OCI-LY3 (cell line): ENCODE measurements at regions not wholly inside any gene's neighbourhood (a gene's known extent, or its start where the extent isn't known, plus 50 kb on each side); places are given as distances from the start of the nearest gene placed in this dataset.
A peak's percentile ranks its signal among the peaks of the same experiment; 100 is the strongest.

Experiments used
- EZH2phosphoT487 ChIP-seq: fragments of 200-600 bp; shearing (Covaris generic); IDR thresholded peaks from 2 replicates; pipeline ENCODE4 v1.6.1; 2018; ENCODE audit warnings: antibody characterized with exemption, mixed run types, low read depth
- TF ChIP-seq, protein P1 (sequence below): fragments of 200-600, 300-600 bp; sonication (generic); IDR thresholded peaks from 2 replicates; pipeline ENCODE4 v1.5.1; 2014; ENCODE audit warnings: antibody characterized with exemption, low read length, low read depth

DNA sequence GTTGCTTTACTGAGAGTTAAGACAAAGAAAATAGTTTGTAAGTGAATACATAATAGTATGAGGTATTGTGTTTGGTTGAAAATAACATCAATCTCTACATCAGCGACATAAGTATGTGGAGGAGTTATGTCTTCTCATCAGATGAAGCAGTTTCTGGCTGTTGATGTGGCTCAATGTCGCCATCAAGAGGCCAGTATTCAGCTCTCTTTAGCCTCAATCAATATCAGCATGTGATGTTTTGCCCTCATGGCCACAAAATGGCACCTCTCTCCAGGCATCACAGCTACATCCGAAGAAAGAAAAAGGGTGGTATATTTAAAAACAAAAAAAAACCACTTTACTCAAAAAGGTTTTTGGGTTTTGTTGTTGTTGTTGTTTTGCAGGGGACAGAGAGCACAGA is 302.3 kb upstream of the TMEM132C start:
- no peak for TF ChIP-seq EZH2phosphoT487
- TF ChIP-seq, protein P1, sequence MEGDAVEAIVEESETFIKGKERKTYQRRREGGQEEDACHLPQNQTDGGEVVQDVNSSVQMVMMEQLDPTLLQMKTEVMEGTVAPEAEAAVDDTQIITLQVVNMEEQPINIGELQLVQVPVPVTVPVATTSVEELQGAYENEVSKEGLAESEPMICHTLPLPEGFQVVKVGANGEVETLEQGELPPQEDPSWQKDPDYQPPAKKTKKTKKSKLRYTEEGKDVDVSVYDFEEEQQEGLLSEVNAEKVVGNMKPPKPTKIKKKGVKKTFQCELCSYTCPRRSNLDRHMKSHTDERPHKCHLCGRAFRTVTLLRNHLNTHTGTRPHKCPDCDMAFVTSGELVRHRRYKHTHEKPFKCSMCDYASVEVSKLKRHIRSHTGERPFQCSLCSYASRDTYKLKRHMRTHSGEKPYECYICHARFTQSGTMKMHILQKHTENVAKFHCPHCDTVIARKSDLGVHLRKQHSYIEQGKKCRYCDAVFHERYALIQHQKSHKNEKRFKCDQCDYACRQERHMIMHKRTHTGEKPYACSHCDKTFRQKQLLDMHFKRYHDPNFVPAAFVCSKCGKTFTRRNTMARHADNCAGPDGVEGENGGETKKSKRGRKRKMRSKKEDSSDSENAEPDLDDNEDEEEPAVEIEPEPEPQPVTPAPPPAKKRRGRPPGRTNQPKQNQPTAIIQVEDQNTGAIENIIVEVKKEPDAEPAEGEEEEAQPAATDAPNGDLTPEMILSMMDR = peak; percentile 25; the same call in 1 of the 2 replicates
